Prostate gland (tissue), 2 donors: ENCODE measurements at regions not wholly inside any gene's neighbourhood (a gene's known extent, or its start where the extent isn't known, plus 50 kb on each side); places are given as distances from the start of the nearest gene placed in this dataset.

ENCODE experiments used
- DNase-seq: peaks from one replicate; pipeline ENCODE4 v3.0.0-alpha.2; 2019; ENCODE audit warnings: low spot score
- H3K27ac ChIP-seq, 2 donors: fragments of 200-600 bp; sonication (generic); 2 replicates each; pipeline ENCODE4 v1.5.1; 2017 to 2019
- H3K27me3 ChIP-seq: fragments of 200-600 bp; sonication (generic); replicated peaks from 2 replicates; pipeline ENCODE4 v1.5.1; 2019; ENCODE audit not compliant: insufficient read depth
- H3K36me3 ChIP-seq, 2 donors: fragments of 200-600 bp; sonication (generic); 1 replicate in 1 of 2; 2 replicates in 1 of 2; pipeline versions ENCODE4 v1.5.1 to v1.8.1; 2017 to 2019
- H3K4me1 ChIP-seq: fragments of 200-600 bp; sonication (generic); replicated peaks from 2 replicates; pipeline ENCODE4 v1.5.1; 2019
- H3K4me3 ChIP-seq, 2 donors: fragments of 200-600 bp; sonication (generic); 2 replicates each; pipeline ENCODE4 v1.5.1; 2017 to 2019
- H3K9me3 ChIP-seq: fragments of 200-600 bp; sonication (generic); 2 replicates; pipeline ENCODE4 v1.5.1; 2017
- CTCF ChIP-seq, 4 experiments: fragments of 200-600 bp in 2 of 4; fragments of 450-650 bp in 2 of 4; sonication (generic) in 2 of 4; IDR thresholded peaks; 1 replicate in 3 of 4; 2 replicates in 1 of 4; pipeline ENCODE4 v1.5.1; 2016 to 2019; ENCODE audit warnings: antibody characterized with exemption in 4 of 4, mild to moderate bottlenecking in 2 of 4, moderate library complexity in 2 of 4
- POLR2A ChIP-seq: fragments of 450-650 bp; IDR thresholded peaks from one replicate; pipeline ENCODE4 v1.6.1; 2016; ENCODE audit warnings: antibody characterized with exemption, mild to moderate bottlenecking
- POLR2AphosphoS5 ChIP-seq: sonication (generic); formaldehyde crosslinking; IDR thresholded peaks from one replicate; pipeline ENCODE4 v1.6.1; 2017; ENCODE audit warnings: antibody characterized with exemption
- WGBS: methylation state at CpG from one replicate; pipeline ENCODE4 v1.1.5; 2018; 5-methylcytosine and 5-hydroxymethylcytosine counted together
- intact Hi-C: fragments of 100-400 bp; cut with DNase I; formaldehyde crosslinking; loops from one replicate; pipeline ENCODE4 v1.14.2; 2022

- H3K4me1 ChIP-seq: no peaks in the 10 kb centered on the region
- no peaks in the 10 kb centered on the region for H3K9me3 ChIP-seq
- H3K27ac ChIP-seq: no peak overlapping the region
- no peak for TF ChIP-seq POLR2A
- TF ChIP-seq POLR2AphosphoS5: no peak
- no peak for TF ChIP-seq CTCF (IDR thresholded peaks at IDR 0.05)
- intact Hi-C loops: no loop called here
- H3K27me3 ChIP-seq: no peaks in the 10 kb centered on the region
- 49% methylated on average over 6 of the region's 6 CpGs for WGBS
- H3K36me3 ChIP-seq: no peaks in the 10 kb centered on the region
- no peak for DNase-seq
- H3K4me3 ChIP-seq: no peak overlapping the region
Observed at GRCh38 chr4:81635739-81636138, 164.0 kb upstream of the RASGEF1B start.

- no peak for TF ChIP-seq POLR2AphosphoS5
- no peak for TF ChIP-seq CTCF (IDR thresholded peaks at IDR 0.05)
- TF ChIP-seq POLR2A: no peak
- H3K27ac ChIP-seq: no peak overlapping the region
- H3K36me3 ChIP-seq: no peaks in the 10 kb centered on the region
- H3K9me3 ChIP-seq: no peaks in the 10 kb centered on the region
- no peak overlapping the region for H3K4me3 ChIP-seq
- H3K27me3 ChIP-seq: no peaks in the 10 kb centered on the region
- WGBS: 95% methylated on average over 1 of the region's 1 CpG
- H3K4me1 ChIP-seq: no peaks in the 10 kb centered on the region
- intact Hi-C loops: no loop called here
- no peak for DNase-seq
Observed at GRCh38 chr4:81634766-81635549, 163.3 kb upstream of the RASGEF1B start.

- DNase-seq: no peak
- H3K9me3 ChIP-seq: no peaks in the 10 kb centered on the region
- 94% methylated on average over 4 of the region's 4 CpGs for WGBS
- H3K27ac ChIP-seq: no peak overlapping the region
- no peaks in the 10 kb centered on the region for H3K36me3 ChIP-seq
- H3K4me1 ChIP-seq: no peaks in the 10 kb centered on the region
- H3K4me3 ChIP-seq: no peak overlapping the region
- intact Hi-C loops: no loop called here
- H3K27me3 ChIP-seq: no peaks in the 10 kb centered on the region
- no peak for TF ChIP-seq POLR2AphosphoS5
- no peak for TF ChIP-seq CTCF (IDR thresholded peaks at IDR 0.05)
- no peak for TF ChIP-seq POLR2A
Observed at GRCh38 chr4:81634165-81634564, 162.5 kb upstream of the RASGEF1B start.

- Histone ChIP-seq H3K4me3 (no peak overlapping the region), H3K27ac (no peak overlapping the region), H3K36me3 (no peaks in the 10 kb centered on the region), H3K9me3 (no peaks in the 10 kb centered on the region), H3K27me3 (no peaks in the 10 kb centered on the region), H3K4me1 (no peaks in the 10 kb centered on the region)
- intact Hi-C loops: no loop called here
- 64% methylated on average over 9 of the region's 9 CpGs for WGBS
- DNase-seq: no peak
- TF ChIP-seq CTCF (IDR thresholded peaks at IDR 0.05): no peak
- TF ChIP-seq POLR2A: no peak
- no peak for TF ChIP-seq POLR2AphosphoS5
Observed at GRCh38 chr4:81632581-81633299, 161.0 kb upstream of the RASGEF1B start.
